HG03342 (cell line): ENCODE measurements at regions not wholly inside any gene's neighbourhood (a gene's known extent, or its start where the extent isn't known, plus 50 kb on each side); places are given as distances from the start of the nearest gene placed in this dataset.

Experiments
- ATAC-seq: cut with Tn5 transposase; IDR thresholded peaks from one replicate; pipeline ENCODE4 v1.9.1; 2021; ENCODE audit warnings: mild to moderate bottlenecking, moderate library complexity; ENCODE audit not compliant: unreplicated experiment

DNA sequence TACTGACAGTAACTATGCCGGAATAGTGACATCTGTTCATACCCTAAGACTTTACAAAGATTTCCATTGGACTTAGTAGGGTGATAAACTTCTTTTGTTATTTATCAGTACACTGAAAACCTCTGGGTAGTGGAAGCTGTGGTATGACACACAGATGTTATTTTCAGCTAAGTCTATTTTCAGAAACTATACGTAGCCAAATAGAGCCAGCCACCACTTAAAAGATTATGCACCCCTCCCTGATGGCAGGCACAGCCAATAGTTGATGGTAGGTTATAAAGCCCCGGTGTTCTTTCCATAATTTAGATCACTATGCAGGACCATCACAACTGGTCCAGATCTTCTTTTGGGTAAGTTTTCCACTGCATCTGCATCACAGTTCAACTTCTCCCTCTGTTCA is 1603.2 kb upstream of the PABPC4L start:
- ATAC-seq, result no peak

DNA sequence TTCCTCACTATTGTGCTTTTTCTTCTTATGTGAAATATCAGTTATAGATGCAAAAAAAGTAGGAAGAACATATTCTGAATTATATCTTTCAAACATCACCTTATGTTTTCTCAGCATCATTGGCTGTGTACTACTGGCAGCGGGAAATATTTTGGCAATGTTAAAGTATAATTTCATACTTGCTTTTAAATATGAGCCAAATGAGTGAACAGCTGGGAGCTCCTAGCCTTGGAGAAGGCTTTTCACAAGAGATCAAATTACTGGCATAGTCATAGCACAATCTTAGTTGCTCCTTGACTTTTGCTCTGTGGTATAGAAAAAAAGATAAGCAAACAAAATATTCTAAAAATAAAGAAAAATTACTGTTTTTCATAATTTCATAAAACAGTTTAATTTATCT is 1575.8 kb upstream of the PABPC4L start:
- ATAC-seq, result no peak

DNA sequence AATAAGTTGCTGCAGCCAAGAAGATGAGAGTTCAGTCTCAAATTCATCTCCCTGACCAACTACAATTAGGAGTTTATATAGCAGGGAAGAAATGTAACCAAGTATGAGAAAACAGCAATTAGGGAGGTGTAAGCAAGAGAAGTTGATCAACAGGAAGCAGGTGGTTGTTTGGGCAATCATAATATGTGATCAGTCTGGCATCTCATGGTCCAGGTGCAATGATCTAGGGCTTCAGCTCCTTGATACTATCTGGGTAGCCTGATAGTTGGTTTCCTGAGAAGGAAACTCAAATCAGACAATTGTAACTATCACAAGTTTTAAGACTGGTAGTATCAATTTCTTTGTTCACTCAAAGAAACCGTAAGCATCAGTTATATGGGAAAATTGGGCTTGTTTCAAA is 1574.3 kb upstream of the PABPC4L start:
- no peak for ATAC-seq

DNA sequence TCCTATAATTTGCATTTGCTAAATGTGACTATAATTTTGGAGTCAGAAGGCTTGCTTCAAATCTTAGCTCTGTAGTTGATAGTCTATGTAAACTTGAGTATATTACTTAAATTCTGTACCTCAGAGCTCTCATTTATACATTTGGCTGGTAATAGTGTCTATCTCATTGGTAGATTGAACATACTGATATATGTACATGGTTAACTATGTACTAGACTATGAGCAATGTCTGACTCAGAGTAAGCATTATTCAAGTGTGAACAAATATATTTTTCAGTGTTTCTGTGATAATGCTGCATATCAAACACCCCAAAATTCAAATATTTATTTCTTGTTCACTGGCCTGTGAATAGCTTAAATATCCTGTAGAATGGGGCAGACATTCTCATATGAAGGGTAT is 1568.9 kb upstream of the PABPC4L start:
- ATAC-seq, result no peak

DNA sequence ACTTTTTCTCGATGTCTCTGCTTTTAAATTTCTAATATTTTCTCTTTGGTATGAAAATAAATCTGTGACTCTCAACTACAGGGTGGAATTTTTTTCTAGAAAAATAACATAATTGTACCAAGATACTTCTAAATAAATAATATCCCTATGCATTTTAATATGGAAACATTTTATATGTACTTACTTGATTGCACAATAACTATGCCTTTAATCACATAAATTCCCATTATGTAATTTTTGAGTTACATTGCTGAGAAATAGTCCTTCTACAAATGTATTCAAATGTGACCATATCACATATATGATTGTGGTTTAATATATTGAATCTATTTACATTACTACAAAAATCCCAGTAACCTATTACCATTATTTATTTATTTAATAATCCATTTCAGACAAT is 1543.3 kb upstream of the PABPC4L start:
- ATAC-seq, result no peak

DNA sequence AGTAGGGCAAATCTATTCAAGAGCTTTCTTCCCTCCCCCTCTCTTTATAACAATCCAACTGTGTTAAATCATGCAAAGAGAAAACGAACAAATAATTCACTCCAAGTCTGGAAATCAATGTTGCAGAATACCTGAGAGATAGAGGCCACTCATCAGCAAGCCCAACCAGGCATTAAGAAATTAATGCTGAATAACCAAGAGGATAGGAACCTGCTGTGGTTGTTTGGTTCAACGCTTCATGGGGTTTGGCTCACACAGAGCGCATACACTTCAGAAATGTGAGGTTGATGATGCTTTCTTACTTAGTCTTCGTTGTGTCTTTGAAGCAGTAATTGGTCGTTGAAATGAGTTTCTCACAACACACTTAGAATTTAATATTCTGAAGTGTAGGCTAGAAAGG is 1540.0 kb upstream of the PABPC4L start:
- no peak for ATAC-seq

DNA sequence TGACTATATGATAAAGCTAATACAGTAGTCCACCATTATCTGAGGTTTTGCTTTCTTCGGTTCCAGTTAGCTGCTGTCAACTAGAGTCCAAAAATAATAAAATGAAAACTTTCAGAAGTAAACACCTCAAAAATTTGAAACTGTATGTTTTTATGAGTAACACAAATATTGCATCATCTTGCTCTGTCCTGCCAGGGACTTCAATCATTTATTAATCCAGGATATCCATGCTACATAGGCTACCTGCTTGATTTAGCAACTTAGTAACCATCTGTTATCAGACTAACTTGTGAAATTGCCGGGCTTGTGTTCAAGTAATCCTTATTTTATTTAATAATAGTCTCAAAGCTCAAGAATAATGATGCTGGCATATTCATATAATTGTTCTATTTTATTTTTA is 1537.8 kb upstream of the PABPC4L start:
- ATAC-seq, result no peak

DNA sequence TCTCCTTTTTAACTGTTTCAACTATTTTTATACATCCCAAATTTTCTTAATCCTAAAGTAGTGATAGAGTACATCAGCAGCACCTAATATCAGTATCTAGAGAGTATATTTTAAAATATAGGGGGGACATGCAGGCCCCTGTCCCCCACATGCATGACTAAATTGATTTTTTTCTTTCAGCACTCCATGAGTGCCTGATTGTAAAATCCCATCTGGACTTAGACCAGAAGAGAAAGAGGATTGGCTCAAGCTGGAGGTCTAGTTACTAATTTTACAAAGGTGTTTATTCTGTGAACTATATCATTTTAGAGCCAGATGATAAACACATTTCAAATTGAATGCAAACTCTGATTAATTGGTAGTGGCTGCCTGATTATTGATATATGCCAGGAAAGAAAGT is 1533.9 kb upstream of the PABPC4L start:
- no peak for ATAC-seq

DNA sequence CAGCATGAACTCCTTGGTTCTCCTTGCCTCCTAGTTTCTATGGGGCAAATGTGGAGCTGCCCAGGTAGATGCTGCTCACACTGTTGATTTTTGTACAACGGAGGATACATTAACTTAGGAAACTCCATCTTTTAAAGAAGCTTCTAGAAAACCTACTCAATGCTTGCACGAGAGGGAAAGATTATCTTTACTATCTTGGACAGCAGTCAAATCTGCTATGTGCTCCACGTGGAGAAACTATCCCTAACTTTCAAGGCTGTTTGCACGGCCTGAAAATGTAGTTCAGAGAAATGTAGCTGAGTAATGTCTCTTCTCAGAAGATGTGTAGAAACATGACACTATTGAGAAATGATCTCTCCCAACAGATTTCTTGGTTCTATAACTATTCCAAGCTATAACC is 1530.9 kb upstream of the PABPC4L start:
- no peak for ATAC-seq

DNA sequence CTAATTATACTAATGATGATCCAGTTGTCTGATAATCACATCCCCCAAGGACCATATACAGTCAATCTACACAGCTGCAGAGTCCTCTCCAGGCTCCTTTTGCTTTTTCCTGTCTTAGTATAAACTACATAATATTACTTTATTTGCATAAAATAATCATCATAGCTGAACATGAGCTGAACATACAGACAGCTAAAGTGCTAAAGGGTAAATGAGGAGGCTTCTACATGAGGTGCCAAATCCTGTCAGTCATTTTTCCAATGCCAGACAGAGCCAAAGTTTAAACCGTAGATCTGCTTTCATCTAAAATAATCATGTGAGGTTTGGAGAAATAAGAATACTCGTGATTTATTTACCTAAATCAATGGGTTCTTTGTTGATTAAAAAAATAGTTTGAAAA is 1530.1 kb upstream of the PABPC4L start:
- no peak for ATAC-seq

DNA sequence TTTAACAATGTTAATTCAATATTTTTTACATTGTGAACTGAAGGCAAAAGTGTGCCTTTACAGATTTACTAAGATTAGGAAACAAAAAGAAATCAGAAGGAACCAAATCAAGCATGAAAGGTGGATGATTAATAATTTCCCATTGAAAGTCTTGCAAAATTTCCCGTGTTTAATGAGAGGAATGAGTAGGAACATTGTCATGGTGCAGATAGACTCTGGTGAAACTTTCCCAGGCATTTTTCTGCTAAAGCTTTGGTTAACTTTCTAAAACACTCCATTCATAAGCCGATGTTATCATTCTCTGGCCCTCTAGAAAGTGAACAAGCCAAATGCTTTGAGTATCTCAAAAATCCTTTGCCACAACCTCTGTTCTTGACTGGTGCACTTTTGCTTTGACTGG is 1522.8 kb upstream of the PABPC4L start:
- ATAC-seq, result no peak

DNA sequence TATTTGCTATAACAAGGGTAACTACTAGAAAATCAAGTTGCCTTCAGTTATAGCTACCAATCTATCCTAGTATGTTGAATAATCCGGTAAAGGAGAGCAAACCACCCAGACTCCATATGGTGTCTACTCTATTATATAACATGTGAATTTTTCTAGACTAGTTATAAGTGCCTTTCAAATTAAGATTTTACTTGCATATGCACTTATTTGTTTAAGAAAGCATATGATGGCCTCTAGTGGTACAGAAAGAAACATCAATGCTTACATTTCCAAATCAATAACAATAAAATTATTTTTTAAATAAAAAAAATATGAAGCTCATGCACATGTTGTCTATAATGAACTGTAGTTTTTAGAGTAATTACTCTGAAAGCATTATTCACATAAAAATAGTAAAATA is 1516.4 kb upstream of the PABPC4L start:
- ATAC-seq, result no peak

DNA sequence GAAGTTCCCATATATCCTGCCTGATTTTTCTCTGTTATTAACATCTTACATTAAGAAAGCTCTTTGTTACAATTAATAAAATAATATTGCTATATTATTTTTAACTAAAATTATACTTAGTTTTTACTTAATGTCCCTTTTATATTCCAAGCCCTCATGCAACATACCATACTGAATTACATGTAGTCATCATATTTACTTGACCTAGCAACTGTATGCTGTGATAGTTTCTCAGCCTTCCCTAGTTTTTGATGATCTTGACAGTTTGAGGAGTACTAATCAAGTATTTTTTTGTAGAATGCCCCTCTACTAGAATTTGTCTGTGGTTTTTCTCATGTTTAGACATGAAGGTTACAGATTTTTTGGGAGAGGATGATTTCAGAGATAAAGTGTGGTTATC is 1503.8 kb upstream of the PABPC4L start:
- ATAC-seq, result no peak

DNA sequence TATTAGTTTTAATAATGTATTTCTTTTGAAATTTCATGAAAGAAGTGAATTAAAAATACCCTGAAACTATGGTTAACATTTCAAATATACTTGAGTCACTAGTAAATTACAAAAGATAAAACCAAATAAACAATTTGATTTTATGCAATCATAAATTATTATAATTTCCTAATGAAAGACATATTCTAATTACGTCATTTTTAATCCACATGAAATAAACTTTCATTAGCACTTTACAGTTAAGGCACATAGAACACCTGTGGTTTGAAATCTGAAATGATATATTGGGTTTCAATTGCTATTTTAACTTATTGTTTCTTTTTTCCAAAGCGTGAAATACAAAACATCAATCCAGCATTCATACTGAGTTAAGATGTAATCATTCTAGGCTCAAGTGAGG is 1492.5 kb upstream of the PABPC4L start:
- ATAC-seq, result no peak

DNA sequence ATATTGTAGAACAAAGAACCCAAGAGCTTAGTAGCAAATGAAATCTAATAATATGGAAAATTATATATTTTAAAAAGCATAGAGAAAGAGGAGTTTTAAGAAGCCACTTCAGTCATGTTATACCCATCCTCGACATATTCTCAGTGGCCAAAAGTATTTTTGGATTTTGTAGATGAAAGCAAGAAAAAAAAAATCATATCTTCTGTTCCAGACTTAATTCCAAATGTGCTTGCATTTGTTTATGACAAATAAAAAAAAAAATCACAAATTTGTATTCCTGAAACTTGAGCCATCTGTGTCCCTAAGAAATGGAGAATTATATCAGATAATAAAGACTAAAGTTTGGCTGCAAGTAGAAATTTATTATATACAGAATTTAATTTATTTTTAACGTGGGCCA is 1482.4 kb upstream of the PABPC4L start:
- no peak for ATAC-seq

DNA sequence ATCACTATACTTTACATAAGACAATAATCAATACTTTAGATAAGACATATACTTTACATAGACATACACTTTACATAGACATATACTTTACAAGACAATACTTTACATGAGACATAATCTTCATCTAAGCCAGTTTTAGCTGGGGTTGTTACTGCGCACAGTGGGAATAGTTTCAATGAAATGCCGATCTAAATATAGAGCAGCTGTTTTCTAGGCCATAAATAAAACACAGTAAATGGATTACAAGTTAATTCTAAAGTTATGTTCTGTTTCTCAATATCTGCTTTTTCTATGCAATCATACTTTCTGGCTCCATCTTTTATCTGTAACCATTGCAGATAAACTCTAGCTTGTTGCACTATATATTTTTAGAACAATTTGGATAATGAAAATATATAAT is 1470.6 kb upstream of the PABPC4L start:
- no peak for ATAC-seq

DNA sequence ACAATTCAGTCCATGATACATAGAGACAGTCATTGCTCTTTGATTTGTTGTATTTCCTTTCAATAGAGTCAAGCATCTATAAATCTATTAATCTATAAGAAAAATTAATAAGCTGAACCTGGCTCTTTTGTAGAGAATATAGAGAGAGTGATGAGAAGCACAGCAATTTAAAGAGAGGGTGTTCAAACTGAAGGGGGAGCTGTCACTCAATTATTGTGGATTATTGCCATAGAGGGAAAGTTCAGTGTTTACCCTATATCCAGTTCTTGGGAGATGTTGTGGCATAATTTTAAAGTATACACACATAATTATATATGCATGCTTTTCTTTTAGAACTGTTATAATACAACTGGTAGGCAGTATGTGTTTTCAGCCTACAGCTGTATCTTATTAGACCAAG is 1469.0 kb upstream of the PABPC4L start:
- no peak for ATAC-seq
